HG02943 (cell line): ENCODE measurements at regions not wholly inside any gene's neighbourhood (a gene's known extent, or its start where the extent isn't known, plus 50 kb on each side); places are given as distances from the start of the nearest gene placed in this dataset.

Experiments
- ATAC-seq: cut with Tn5 transposase; IDR thresholded peaks from one replicate; pipeline ENCODE4 v1.9.1; 2021; ENCODE audit warnings: mild to moderate bottlenecking, low read depth, moderate library complexity; ENCODE audit not compliant: unreplicated experiment

DNA sequence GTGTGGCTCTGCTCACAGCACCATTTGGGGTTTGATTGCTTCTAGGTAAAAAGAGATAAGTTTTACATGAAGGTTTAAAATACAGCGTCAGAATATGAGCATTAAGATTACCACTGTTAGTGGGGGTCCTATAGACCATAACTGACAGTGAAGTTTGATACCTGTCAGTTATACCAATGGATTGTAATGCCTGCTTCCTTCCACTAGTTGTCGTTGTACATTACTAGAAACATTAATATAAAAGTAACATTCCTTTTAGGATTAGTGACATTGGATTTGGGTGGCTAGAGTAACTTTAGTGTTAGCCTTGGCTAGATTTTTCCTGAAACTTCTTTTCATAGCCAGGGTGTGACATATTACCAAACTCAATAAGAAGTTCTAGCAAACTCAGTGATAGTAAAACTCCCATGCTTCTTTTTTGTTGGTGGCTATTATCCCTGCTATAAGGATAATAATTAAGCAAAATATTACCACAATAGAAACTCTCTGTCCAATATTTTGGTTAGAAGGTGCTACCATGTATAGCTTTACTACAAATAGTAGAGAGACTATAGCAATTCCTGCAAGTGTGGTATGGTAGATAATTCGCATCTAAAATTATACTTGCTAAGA lies 57.1 kb downstream of the FAM181B start:
- no peak for ATAC-seq

DNA sequence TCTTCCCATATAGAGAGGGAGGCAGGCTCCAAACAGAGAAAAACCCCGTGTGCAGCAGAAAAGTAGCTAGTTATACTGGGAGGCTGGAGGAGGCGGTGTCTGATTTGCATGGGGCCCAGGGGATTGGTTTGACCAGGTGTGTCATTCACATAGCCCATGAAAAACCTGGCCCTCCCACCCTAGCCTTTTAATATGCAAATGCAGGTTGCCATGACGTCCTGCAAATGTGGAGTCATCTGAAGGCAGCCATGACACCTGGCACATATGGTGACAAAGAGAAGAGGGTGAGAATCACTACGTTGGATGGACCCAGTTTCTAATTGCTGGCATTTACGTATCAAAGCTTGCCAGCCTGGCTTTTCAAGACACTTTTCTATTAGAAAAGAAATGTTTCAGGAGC lies 57.8 kb downstream of the FAM181B start:
- no peak for ATAC-seq

DNA sequence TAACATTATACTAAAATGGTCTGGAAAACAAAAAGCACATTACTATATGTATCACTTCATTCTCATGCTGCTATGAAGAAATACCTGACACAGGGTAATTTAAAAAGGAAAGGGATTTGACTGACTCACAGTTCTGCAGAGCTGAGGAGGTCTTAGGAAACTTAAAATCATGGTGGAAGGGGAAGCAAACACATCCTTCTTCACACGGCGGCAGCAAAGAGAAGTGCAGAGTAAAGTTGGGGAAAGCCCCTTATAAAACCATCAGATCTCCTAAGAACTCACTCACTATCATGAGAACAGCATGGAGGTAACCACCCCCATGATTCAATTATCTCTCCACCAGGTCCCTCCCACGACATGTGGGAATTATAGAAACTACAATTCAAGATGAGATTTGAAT lies 60.0 kb downstream of the FAM181B start:
- no peak for ATAC-seq

DNA sequence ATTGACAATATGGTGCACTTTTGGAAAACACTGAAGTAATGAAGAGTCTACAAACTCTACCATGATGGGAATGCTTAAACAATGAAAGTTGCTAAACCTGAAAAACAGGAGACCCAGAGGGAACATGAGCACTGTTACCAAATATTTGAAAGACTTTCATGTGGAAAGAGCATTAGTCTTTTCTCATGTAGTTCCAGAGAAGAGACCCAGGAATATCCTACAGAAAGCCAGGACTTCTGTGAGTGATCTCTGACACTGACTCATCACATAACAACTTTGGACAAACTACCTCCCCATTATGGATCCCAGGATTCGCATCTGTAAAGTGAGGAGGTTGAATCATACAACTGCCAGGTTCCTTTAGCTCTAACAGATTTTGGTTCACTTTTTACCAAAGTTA lies 62.2 kb downstream of the FAM181B start:
- ATAC-seq, result no peak

GRCh38 chr11:82663535-82663934 lies 70.1 kb downstream of the FAM181B start:
- no peak for ATAC-seq

- ATAC-seq, result no peak
Measured at GRCh38 chr11:82653752-82654151, 79.9 kb downstream of the FAM181B start.

DNA sequence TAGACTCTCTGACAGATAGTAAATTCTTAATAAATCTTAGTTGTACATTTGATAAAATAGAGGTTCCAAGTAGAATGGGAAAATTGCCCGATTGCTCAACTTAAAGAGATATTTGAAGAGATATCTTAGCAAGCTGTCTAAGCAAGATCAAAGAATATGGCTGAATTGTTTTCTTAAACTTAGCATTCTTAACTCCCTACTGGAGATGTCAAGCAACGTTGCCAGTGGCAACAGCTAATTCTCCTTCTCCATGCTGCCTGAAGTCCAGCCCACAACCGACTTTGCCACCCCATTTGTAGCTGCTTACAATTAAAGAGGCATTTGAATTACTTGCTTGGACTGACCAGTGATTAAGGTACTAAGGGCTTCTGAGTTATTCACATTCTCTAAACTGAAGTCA lies 94.4 kb downstream of the FAM181B start:
- no peak for ATAC-seq

GRCh38 chr11:82636615-82637014 lies 97.0 kb downstream of the FAM181B start:
- no peak for ATAC-seq

GRCh38 chr11:82634091-82634490 lies 99.6 kb downstream of the FAM181B start:
- no peak for ATAC-seq

- ATAC-seq, result peak; percentile 61
Measured at GRCh38 chr11:82631722-82632630, 101.7 kb downstream of the FAM181B start.

GRCh38 chr11:82610671-82611070 lies 123.0 kb downstream of the FAM181B start:
- no peak for ATAC-seq

DNA sequence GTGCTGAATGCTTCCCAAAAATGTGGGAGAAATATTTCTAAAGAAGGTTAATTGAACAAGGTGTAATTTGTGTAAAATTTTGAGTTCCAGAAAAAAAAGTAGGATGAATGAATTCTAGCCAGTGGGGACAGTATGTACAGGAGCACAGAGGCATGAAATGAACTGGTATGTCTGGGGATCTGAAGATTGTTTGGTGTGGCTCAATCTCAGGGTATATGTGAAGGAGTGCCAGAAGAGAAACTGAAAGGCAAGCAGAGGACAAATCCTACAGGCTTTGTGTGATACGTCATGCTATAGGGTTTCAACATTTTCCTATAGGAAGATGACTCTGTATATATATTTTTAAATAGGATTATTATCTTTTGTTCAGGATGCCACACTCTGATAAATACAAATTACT lies 126.9 kb downstream of the FAM181B start:
- ATAC-seq, result no peak

- no peak for ATAC-seq
Measured at GRCh38 chr11:82601711-82602110, 132.0 kb downstream of the FAM181B start.

- ATAC-seq, result no peak
Measured at GRCh38 chr11:82599836-82600235, 133.8 kb downstream of the FAM181B start.

DNA sequence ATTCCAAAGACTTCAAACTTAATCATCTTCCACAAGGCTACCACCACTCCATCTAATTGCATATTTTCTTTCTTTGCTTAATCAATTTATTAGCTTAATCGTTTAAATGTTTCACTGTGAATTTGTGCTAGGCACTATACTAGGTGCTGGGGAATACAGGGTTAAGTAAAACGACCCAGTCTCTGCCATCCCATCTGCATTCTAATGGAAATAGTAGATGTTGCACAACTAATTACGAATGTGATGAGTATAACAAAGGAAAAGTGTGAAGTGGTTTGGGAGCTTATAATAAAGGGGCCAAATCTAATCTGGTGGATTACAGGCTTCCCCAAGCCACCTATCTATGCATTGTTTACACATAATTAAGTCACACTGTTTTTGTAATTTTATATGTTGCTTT lies 147.1 kb downstream of the FAM181B start:
- ATAC-seq, result no peak

- ATAC-seq, result no peak
Measured at GRCh38 chr11:82577246-82577645, 156.4 kb downstream of the FAM181B start.

DNA sequence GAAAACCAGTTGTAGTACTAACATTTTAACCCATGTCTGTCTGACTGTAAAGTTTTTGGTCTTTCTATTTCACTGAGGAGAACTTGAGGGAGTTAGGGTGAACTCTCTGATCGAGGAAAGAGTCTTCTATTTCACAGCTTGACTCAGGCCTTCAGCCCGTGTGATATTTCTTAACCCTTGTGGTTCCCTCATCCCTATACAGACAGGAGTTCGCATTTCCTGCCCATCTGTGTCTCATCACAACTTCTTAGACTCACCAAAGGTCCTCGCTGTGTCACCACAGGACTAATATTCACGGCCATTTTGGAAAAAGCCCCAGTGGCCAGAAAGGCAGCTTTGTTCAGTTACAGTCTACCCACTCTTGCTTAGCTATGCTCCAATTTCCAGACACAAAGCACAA lies 172.8 kb downstream of the FAM181B start:
- no peak for ATAC-seq

DNA sequence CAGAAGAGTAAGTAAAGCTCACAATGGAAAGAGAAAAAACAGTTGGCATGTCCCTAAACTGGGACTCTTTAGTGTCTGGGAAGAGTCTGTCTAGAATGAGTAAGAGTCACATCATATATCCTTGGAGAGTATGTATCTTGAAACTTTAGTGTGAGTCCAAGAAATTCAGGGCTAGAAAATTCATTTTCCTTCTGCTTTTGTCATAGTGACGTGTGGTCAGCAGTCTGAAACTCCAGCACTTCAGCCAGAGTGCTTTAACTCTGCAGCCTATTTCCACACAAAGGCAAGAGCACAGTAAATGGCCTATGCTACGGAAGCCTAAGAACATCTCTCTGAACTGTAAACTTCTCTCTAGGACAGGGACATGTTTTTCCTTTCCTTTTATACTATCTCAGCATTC lies 174.1 kb downstream of the FAM181B start:
- no peak for ATAC-seq

GRCh38 chr11:82557274-82557673 lies 176.4 kb downstream of the FAM181B start:
- ATAC-seq, result peak; percentile 97

- no peak for ATAC-seq
Measured at GRCh38 chr11:82556210-82556609, 177.5 kb downstream of the FAM181B start.

- ATAC-seq, result no peak
Measured at GRCh38 chr11:82546661-82547557, 186.8 kb downstream of the FAM181B start.
